GM19372 (cell line): ENCODE measurements at regions not wholly inside any gene's neighbourhood (a gene's known extent, or its start where the extent isn't known, plus 50 kb on each side); places are given as distances from the start of the nearest gene placed in this dataset.

Experiments
- ATAC-seq: cut with Tn5 transposase; IDR thresholded peaks from one replicate; pipeline ENCODE4 v1.9.1; 2021; ENCODE audit warnings: mild to moderate bottlenecking, low read depth, moderate library complexity; ENCODE audit not compliant: unreplicated experiment

GRCh38 chrX:82070948-82071347 lies 869.0 kb downstream of the SH3BGRL start:
- no peak for ATAC-seq

DNA sequence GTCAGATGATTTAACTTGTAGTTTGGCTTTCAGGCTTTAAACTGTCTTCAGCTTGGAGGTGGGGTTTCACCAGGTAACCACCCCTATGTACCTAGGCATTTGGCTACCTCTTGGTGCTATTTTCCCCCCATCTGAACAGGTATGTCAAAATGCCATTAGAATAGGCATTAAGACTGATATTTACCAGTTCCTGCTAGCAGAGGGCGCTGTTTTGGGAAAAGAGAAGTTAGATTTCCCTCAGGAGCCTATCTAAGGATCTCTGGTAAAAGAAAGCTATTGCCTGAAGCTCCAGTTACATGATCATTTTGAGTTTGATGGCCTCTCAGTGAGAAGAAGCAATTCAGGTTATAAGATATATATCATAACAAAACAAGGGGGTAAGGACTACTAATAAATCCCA lies 879.1 kb downstream of the SH3BGRL start:
- no peak for ATAC-seq

GRCh38 chrX:82087699-82088098 lies 885.8 kb downstream of the SH3BGRL start:
- ATAC-seq = no peak

- ATAC-seq = no peak
Observed at GRCh38 chrX:82092307-82092706, 890.4 kb downstream of the SH3BGRL start.

- ATAC-seq = no peak
Observed at GRCh38 chrX:82125103-82125502, 923.2 kb downstream of the SH3BGRL start.

- ATAC-seq = peak; percentile 70
Observed at GRCh38 chrX:82127228-82128123, 925.6 kb downstream of the SH3BGRL start.

- no peak for ATAC-seq
Observed at GRCh38 chrX:82134378-82134777, 932.5 kb downstream of the SH3BGRL start.

DNA sequence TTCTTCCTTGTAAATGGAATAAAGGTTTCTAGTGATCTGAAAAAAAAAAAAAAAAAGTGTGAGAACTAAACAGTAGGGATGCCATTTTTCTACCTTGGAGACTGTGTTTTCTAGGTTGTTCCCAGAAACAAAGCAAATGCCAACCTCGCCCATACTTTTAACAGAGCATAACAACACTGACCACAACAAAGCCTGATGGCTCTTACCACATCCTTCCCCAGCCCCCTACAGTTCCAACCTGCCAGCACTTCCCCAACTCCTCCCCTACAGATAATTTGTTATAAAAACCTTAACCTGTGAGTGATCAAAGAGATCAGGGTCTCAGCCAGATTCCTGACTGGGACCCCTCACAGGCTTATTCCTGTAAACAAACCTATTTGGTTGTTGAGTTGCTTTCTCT lies 940.0 kb downstream of the SH3BGRL start:
- ATAC-seq = no peak

DNA sequence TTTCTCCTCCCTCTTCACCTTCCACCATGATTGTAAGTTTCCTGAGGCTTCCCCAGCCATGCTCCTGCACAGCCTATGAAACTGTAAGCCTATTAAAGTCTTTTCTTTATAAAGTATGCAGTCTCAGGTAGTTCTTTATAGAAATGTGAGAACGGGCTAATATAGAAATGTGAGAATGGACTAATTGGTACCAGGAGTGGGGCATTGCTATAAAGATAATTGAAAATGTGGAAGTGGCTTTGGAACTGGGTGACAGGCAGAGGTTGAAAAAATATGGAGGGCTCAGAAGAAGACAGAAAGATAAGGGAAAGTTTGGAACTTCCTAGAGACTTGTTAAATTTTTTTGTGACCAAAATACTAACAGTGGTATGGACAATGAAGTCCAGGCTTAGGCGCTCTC lies 959.3 kb downstream of the SH3BGRL start:
- ATAC-seq = no peak

DNA sequence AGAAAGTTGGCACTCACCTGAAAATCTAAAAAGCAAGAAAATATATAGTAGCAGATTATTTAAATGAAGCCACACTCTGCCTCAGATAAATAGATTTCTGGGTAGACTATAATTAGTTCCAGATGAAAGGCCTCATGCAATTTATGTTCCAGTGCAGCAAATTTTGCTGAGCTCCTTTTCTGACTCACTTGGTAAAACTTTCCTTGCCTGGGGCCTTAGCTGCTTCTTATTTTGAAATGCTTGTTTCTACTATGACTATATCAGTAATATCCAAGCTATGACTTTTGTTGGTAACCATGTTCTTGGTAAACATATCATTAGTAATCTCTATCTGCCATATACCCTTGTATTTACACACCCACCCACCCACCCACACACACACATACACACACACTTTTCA lies 961.8 kb downstream of the SH3BGRL start:
- no peak for ATAC-seq

GRCh38 chrX:82196866-82197265 lies 995.0 kb downstream of the SH3BGRL start:
- ATAC-seq = no peak

GRCh38 chrX:82208975-82209374 lies 1007.1 kb downstream of the SH3BGRL start:
- ATAC-seq = no peak

DNA sequence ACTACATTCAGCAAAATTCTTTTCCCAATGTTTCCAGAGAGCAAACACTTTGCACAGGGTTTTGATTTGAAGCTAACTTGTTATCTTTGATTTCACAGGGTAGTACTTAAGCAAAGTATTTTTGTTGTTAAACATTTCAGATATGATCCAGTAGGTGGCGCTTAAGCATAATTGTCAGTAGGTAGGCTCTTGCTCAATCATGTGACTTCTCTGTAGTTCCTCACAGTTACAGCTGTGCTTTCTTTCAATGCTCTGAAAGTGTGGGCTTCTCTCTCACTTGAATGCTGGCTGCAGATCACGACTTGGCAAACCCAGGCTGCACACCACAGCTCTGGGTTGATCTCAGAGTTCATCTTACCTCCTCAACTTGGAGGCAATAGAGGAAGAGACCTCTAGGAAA lies 1016.5 kb downstream of the SH3BGRL start:
- ATAC-seq = peak; percentile 53

GRCh38 chrX:82219129-82219528 lies 1017.2 kb downstream of the SH3BGRL start:
- no peak for ATAC-seq

GRCh38 chrX:82224961-82225360 lies 1023.1 kb downstream of the SH3BGRL start:
- ATAC-seq = no peak

DNA sequence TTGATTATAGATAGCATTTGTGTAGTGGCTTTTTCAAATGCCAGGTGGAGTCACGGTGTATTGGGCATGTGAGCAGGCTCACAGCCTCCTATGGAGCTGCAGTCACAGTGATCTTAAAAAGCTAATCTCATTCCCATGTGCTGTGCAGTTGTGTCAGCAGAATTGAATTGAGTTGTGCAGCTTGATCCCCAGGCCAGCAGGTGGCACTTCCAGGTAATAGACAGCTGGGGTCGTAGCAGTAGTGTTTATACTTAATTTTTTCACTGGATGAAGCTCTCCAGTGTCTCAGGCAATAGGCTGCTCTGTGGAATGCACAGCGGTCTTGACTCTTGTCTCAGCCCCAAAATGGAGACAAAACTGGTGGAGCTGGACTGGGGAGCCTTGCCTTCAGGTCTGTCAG lies 1028.1 kb downstream of the SH3BGRL start:
- ATAC-seq = no peak

GRCh38 chrX:82232679-82233078 lies 1030.8 kb downstream of the SH3BGRL start:
- no peak for ATAC-seq

DNA sequence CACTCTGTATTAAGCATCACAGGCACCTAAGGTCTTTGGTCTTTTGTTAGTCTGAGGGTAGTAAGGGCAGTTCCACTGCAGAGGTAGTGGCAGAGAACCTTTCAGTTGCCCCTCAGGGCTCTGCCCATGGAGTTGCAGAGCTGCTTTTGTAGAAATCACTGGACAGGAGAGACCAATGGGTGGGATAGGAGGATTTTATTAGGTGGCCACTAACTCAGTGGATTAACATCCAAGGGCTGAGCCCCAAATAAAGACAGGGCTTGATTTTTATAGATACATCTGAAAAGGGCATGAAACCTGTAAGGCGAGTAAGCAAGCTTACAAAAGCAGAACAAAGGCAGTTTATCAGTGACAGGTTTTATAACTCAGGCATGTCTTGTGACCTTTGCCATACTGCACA lies 1035.4 kb downstream of the SH3BGRL start:
- no peak for ATAC-seq
